NCI-H2107 treated with DMSO at 0.1 percent for 48 hours (cell line): ENCODE measurements at regions not wholly inside any gene's neighbourhood (a gene's known extent, or its start where the extent isn't known, plus 50 kb on each side); places are given as distances from the start of the nearest gene placed in this dataset.

Source experiments
- DNase-seq: peaks from one replicate; lab custom pipeline; 2025; ENCODE audit not compliant: unreplicated experiment; lab: John Stamatoyannopoulos, UW

GRCh38 chr9:23636199-23636598 lies 189.8 kb downstream of the ELAVL2 start:
- DNase-seq: no peak

GRCh38 chr9:23638011-23638410 lies 188.0 kb downstream of the ELAVL2 start:
- no peak for DNase-seq

GRCh38 chr9:23638837-23639426 lies 187.1 kb downstream of the ELAVL2 start:
- no peak for DNase-seq
